ENCODE measurements at regions not wholly inside any gene's neighbourhood (a gene's known extent, or its start where the extent isn't known, plus 50 kb on each side); places are given as distances from the start of the nearest gene placed in this dataset.

GRCh38 chr1:229047161-229047839 is 223.6 kb upstream of the RAB4A start:
- TF ChIP-seq POLR2AphosphoS5 (IDR thresholded peaks at IDR 0.05) (no peak), POLR2A (IDR thresholded peaks at IDR 0.05) (no peak), EP300 (IDR thresholded peaks at IDR 0.05; ENCODE audit: low read depth) (no peak)
- TF ChIP-seq, protein P1, sequence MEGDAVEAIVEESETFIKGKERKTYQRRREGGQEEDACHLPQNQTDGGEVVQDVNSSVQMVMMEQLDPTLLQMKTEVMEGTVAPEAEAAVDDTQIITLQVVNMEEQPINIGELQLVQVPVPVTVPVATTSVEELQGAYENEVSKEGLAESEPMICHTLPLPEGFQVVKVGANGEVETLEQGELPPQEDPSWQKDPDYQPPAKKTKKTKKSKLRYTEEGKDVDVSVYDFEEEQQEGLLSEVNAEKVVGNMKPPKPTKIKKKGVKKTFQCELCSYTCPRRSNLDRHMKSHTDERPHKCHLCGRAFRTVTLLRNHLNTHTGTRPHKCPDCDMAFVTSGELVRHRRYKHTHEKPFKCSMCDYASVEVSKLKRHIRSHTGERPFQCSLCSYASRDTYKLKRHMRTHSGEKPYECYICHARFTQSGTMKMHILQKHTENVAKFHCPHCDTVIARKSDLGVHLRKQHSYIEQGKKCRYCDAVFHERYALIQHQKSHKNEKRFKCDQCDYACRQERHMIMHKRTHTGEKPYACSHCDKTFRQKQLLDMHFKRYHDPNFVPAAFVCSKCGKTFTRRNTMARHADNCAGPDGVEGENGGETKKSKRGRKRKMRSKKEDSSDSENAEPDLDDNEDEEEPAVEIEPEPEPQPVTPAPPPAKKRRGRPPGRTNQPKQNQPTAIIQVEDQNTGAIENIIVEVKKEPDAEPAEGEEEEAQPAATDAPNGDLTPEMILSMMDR (IDR thresholded peaks at IDR 0.05): no peak
